Astrocyte of the hippocampus (primary cell): ENCODE measurements at regions not wholly inside any gene's neighbourhood (a gene's known extent, or its start where the extent isn't known, plus 50 kb on each side); places are given as distances from the start of the nearest gene placed in this dataset.
"Not testable (repeated sequence)": the region's sequence is repeated elsewhere in the genome, so short reads cannot be mapped to it uniquely, and the experiment has no call there.

ENCODE experiments used
- DNase-seq: peaks from one replicate; pipeline ENCODE4 v3.0.0; 2011; ENCODE audit warnings: low read depth, low spot score

DNA sequence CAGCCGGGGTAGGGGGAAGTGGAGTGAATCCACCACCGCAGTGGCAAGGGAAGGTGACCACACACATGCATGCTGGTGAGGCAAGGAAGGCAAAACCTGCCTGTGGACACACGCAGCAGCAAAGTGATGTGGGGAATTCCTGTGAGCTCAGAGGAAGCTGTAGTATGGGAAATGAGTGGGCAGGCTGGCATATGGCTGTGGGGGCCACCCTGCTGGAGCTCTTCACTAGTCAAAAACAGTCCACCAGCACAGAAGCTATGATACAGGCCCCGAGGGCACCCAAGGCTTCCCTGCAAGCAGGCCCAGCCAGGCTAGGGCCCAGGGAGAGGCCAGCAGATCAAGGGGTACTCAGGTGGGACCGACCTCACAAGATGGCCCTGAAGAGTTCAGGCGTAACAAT, 239.1 kb downstream of the CHM start:
- no peak for DNase-seq

DNA sequence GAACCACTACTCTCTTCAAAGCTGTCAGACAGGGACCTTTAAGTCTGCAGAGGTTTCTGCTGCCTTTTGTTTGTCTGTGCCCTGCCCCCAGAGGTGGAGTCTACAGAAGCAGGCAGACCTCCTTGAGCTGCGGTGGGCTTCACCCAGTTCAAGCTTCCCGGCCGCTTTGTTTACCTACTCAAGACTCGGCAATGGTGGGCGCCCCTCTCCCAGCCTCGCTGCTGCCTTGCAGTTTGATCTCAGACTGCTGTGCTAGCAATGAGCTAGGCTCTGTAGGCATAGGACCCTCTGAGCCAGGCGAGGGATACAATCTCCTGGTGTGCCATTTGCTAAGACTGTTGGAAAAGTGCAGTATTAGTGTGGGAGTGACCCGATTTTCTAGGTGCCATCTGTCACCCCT, 275.0 kb downstream of the CHM start:
- not testable (repeated sequence) for DNase-seq

DNA sequence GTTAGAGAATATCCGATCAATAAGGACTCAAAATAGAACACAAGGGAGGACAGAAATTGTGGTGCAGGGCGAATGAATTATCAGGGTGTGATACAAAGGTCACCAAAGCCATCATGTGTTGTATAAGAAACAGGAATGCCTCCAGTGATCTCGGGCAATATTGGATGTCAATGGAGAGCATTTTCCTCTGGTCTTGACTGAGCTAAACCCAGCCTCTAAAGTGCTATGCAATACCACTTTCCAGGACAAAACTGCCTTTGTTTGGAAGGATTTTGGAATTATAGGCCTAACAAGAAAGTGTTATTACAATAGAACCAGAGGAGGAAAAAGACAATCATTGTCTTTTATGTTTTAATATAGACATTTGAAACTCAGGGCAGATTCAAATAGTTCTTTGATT, 281.7 kb downstream of the CHM start:
- no peak for DNase-seq

DNA sequence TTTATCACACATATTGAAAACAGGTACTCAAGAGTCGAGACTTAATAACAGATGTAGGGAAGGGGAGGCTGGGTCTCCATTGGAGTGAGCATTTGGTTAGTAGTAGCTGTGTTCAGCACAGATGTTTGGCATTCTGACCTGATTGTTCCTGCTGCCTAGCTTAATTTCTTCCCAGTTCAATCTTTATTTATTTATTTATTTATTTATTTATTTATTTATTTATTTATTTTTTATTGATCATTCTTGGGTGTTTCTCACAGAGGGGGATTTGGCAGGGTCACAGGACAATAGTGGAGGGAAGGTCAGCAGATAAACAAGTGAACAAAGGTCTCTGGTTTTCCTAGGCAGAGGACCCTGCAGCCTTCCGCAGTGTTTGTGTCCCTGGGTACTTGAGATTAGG, 324.3 kb downstream of the CHM start:
- DNase-seq = not testable (repeated sequence)

DNA sequence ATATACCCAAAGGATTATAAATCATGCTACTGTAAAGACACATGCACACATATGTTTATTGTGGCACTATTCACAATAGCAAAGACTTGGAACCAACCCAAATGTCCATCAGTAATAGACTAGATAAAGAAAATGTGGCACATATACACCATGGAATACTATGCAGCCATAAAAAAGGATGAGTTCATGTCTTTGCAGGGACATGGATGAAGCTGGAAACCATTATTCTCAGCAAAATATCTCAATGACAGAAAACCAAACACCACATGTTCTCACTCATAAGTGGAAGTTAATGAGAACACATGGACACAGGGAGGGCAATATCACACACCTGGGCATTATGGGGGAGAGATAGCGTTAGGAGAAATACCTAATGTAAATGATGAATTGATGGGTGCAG, 323.8 kb upstream of the POF1B start:
- DNase-seq = not testable (repeated sequence)

DNA sequence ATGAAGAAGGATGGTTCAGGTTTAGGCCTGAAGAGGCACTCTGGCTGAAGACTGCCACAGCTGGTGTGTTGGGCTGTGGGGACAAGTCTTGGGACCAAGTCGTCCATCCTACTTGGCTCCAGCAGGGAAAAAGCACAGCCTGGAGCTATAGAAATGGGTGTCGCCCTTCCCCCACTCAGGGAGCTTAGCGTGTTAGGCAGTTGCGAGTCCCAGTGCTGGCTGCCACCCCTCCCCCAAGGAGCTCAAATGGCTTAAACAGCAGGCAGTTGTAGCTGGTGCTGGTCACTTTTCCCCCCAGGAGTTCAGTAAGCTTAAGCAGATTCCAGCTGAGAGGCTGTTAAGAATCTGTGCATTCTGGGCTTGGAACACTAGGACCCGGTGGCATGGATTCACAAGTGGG, 319.5 kb upstream of the POF1B start:
- no peak for DNase-seq

DNA sequence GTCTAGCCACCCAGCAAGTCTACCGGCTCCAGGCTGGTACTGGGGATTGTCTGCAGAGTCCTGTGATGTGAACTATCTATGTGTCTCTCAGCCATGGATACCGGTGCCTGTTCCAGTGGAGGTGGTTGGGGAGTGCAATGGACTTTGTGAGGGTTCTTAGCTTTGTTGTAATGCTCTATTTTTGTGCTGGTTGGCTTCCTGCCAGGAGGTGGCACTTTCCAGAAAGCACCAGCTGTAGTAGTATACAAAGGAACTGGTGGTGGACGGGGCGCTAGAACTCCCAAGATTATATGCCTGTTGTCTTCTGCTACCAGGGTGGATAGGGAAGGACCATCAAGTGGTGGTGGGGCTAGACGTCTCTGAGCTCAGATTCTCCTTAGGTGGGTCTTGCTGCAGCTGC, 306.4 kb upstream of the POF1B start:
- no peak for DNase-seq

DNA sequence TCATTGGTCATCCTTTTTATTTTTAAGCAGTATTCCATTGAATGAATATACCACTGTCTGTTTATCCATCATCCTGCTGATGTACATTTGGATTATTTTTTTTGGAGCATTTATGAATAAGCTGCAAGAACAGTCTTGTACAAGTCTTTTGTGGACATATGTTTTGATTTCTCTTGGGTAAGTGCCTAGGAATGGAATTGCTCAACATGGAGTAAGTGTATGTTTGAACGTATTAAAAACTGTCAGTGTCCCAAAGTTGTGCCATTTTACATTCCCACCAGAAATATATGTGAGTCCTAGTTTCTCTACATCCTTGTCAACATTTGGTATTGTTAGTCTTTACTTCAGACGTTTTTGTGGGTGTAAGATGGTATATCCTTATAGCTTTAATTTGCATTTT, 287.0 kb upstream of the POF1B start:
- no peak for DNase-seq

DNA sequence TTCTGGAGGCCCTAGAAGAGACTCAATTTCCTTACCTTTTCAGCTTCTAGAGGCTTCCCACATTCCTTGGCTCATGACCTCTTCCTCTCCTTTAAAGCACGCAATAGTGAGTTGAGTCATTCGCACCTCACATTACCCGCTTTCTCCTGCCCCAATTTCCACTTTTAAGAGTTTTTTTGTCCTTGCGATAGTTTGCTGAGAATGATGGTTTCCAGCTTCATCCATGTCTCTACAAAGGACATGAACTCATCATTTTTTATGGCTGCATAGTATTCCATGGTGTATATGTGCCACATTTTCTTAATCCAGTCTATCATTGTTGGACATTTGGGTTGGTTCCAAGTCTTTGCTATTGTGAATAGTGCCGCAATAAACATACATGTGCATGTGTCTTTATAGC, 284.5 kb upstream of the POF1B start:
- not testable (repeated sequence) for DNase-seq

DNA sequence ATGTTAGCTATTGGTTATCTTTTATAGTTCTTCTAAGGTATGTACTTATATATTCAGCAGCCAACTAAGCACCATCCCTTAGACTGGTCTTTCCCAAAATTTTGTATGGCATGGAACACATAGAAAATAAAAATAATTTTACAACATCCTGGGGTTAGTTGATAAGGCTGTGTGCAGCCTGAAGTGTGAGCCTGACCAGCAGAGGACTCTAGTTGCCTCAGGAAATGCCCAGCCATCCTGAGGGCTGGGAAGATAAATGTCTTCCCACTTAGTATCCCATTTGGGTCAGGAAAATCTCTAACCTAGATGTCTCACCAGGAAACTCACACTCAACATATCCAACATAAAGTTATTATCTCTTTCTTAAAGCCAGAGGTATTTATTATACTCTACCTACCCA, 251.4 kb upstream of the POF1B start:
- no peak for DNase-seq

DNA sequence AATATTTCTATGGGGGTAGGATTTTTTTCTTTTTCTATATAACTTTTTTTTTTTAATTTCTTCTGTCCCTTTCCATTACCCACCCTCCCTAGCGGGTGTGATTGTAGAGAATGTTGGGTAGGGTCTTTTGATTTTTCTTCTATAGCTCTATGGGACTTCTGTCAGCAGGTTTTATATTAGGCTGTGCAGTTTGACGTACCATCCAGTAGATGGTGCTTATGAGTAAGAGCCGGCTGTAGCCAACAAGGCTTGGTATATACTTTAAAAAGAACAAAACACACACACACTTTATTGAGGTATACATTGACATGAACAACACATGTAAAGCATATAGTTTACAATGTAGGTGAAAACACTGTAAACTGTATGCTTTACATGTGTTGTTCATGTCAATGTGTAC, 247.9 kb upstream of the POF1B start:
- DNase-seq = no peak

DNA sequence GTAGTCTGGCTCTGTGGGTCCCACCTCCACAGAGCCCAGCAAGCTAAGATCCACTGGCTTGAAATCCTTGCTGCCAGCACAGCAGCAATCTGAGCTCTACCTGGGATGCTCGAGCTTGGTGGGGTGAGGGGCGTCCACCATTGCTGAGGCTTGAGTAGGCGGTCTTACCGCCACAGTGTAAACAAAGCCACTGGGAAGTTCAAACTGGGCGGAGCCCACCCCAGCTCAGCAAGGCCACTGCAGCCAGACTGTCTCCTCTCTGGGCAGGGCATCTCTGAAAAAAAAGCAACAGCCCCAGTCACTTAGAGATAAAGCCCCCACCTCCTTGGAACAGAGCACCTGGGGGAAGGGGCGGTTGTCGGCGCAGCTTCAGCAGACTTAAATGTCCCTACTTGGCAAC, 243.2 kb upstream of the POF1B start:
- no peak for DNase-seq

DNA sequence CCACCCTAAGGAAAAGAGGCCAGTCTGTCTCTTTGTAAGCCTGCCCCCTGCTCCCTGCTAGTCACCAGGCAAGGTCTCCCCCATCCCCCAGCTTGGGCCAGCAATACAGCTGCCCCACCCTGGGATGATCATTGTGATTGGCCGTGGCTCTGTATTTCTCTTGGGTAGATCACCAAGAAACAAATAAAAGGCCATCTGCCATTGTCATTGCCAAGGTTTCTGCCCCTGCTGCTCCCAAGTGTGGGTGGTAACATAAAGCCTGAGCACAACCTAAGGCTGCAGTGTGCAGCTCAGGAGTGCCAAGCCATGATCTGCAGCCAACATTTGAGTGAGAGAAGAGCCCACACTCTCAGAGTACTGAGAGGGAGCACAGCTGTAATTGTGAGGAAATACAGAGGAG, 241.0 kb upstream of the POF1B start:
- DNase-seq = no peak

DNA sequence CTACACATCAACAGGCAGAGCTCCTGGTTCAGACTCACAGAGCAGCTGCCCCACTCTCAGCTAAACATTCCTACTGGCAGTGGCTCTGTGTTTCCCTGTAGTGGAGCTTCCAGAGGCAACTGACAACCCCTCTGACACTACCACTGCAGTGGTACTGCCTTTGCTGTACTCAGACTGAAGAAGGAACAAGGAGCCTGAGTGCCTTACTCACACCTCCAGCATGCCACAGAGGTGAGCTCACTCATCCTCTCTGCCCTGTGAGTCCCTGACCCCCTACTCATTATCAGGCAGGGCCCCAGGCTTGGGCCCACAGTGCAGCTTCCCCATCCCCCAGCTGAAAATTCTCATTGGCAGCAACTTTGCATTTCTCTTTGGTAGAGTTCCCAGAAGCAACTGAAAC, 240.5 kb upstream of the POF1B start:
- DNase-seq = no peak

DNA sequence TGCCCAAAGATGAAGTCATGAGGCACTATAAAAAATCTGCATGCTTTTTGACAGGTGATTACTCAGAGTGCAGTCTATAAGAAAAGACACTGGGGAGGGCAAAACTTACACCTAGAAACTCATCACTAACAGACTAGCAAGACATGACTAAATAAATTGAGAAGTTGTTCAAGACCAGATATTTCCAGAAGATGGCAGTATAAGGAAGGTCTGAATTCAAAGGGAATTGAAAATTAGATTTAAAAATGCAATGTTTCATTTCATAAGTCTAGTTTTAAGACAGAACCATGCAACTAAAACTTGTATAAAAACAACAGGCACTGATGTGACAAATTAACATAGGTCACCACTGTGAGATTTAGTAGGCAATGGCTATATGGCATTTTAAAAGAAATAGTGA, 232.5 kb upstream of the POF1B start:
- peak; percentile 2 for DNase-seq

DNA sequence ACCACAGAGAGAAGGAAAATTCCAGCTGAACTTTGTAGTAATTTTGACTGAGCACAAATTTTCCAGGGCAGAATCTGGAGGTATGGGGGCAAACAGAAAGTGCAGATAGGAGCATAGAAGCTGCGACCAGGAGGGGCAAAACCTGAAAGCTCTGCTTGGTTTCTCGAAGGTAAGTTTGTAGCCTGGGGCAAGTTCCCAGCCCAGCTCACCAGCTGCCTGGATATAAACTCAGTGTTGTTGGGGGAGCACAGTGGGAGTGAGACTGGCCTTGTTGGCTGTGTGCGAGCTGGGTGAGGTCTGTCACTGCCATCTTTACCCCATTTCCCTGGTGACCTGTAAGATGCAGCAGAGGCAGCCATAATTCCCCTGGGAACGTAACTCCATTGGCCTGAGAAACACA, 213.5 kb upstream of the POF1B start:
- no peak for DNase-seq

DNA sequence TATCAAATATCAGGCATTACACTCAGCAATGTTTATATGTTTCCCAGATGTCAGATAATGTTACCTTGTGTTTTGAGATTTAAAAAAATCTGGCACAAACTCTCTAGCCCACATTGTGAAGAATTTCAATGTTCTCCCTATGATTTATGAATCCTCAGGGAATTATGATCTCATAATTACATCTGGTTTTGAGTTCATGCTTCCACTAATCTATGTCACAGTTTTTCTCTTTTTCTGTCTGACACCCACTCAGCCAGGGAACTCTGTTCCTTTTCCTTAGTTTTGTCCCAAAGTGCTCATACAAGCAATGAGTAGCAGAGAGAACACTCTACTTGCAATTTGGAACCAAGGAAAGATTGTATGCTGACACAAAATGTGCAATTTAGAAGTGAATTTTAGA, 212.1 kb upstream of the POF1B start:
- no peak for DNase-seq

DNA sequence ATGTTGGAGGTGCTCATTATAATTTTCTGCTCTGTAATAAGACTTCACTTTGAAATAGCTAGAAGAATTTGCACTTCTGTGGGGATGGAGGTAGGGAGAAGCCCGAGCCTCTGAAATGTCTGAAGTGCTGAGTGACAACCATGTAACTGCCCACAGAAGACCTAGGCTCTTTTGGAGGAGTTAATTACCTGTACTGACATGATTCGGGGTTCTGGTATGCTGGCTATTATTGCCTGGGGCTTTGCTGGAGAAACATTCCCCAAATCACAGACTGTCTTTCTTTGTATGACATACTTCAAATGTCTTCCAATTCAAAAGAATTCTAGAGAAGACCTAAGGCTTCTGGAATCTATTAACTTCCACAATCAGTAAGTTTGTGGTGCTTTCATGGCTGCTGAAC, 211.2 kb upstream of the POF1B start:
- no peak for DNase-seq

DNA sequence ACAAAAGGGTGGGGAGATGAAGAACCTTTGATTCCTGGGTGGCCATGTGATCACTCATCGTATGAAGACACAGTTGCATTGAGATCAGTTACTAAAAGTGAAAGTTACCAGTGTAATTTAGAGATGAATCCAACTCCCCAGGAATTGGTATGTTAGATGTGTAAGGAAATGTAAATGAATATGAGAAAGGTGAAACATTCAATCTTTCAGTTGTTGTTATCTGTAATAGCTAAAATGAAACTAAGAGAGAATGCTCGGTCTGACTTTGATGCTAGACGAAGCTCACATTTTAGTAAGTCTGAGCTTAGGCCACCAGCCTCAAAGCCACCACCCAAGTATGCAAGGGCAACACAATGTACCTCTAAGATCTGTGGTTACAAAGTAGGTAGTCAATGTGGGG, 194.3 kb upstream of the POF1B start:
- no peak for DNase-seq

DNA sequence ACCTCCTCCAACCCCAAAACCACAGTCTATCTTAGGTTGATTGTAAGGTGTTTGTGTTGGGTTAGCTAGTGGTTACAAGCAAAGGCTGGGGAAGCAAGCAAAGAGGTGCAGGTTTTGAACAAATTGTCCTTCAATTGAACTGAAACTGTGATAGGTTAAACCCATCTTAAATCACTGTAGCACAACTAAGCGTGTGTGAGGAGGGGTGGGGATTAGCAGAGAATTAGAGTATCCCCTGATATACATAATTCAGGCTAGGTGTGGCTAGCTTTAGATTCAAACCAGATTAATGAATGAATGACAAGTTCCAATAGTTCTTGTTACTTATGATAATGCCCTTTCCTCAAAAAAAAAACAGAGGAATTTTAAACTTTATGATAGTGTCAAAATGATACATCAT, 191.0 kb upstream of the POF1B start:
- DNase-seq = no peak

DNA sequence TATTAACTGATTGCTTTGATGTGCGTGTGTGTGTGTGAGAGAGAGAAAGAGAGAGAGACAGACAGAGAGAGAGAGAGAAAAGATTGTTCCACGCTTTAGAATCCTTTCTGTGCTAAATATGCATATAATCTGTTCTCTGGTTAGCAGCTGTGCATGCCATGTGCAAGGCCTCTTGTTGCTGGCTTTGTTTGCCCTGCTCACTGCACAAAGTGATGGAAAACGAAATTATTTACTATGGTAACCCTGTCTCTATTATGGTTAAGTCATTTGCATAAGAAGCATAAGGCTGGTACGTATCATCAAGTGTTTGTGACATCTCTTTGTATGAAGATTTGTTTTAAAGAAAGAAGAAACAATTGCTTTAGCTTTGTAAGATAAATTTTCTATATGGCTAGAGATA, 190.2 kb upstream of the POF1B start:
- DNase-seq = no peak

DNA sequence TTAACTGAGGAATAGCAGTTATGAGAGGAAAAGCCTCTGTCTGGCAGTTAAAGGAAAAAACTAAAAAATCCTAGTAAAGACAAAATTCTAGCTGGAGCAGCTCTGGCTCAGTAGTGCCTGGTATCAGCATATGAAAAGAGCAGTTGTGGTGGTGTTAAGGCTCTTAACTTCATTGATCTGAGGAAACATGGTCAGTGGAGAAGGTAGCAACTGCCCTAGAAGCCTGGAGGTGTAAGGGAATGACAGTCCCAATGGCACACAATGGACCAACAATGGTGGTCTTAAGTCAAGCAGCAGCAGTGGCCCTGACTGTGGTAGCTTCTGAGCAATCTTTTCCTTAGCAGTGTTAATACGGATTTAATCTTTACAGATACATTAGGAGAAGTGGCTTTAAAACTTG, 189.6 kb upstream of the POF1B start:
- no peak for DNase-seq

DNA sequence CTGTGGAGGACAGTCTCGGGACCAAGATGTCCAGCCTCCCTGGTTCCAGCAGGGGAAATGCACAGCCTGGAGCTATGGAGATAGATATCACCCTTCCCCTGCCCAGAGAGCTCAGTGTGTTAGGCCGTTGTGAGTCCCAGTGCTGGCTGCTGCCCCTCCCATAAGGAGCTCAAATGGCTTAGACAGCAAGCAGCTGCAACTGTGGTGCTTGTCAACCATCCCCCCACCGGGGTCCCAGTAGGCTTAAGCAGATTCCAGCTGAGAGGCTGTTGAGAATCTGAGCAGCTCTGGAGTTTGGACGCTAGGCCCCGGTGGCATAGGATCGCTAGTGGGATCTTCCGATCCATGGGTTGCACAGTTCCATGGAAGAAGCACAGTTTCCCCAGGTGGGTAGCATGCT, 181.8 kb upstream of the POF1B start:
- no peak for DNase-seq

DNA sequence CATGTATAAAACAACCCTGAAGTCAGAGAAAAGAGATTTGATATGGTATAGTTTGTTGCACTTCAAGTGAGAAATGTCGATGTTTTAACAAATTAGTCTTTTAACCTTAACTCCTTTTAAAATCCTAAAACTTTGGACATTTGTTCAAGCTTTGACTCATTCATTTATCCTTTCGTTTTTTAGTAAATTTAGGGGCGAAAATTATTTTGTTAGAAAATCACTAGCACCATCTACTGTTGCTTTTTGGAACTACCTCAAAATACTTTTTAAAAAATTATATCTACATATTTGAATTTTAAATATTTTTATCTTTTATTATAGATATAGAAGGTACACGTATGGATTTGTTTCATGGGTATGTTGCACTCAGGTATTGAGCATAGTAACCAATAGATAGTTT, 165.1 kb upstream of the POF1B start:
- no peak for DNase-seq

DNA sequence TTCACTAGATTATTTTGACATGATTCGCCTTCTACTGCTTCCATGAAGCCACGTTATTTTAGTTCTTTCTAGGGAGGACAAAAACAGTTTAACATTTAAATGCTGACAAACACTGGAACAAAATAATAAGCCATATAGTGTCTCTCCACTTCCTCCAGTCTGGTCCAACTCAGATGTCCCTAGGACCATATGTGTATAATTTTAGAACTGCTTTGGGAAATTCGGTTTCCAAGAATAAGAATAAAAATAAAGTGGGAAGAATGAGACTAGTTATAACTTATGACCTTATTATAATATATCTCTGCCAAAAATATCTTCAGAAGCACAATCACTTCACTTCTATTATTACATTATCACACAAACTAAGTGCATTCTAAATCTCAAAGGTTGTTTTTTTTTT, 164.4 kb upstream of the POF1B start:
- DNase-seq = no peak
